A673 (cell line): ENCODE measurements at regions not wholly inside any gene's neighbourhood (a gene's known extent, or its start where the extent isn't known, plus 50 kb on each side); places are given as distances from the start of the nearest gene placed in this dataset.

Experiments
- BruUV-seq: library from RNA; stranded (reverse); fragments of 400-500 nt; replicated peaks from 2 replicates; lab custom pipeline; 2021; lab: Mats Ljungman, UMichigan
- CTCF ChIA-PET: fragments of 300-600 bp; sonication (Branson Sonifier 250); formaldehyde crosslinking; loops from one replicate; lab custom pipeline; 2022; ENCODE audit warnings: antibody characterized with exemption; lab: Charles Lee
- POLR2A ChIA-PET: fragments of 300-600 bp; sonication (Branson Sonifier 250); formaldehyde crosslinking; loops from one replicate; lab custom pipeline; 2022; ENCODE audit warnings: antibody characterized with exemption; ENCODE audit not compliant: low non-redundant PET; lab: Charles Lee
- DNase-seq: peaks from one replicate; pipeline ENCODE4 v3.0.0-alpha.2; 2015; ENCODE audit warnings: low spot score
- H3K27ac ChIP-seq: fragments of 200-600 bp; sonication (generic); 2 replicates; pipeline ENCODE4 v1.5.1; 2016; ENCODE audit warnings: mixed run types, low read depth, mild to moderate bottlenecking, mixed read lengths, antibody characterized with exemption, low read length; ENCODE audit not compliant: poor library complexity, severe bottlenecking
- H3K27me3 ChIP-seq: fragments of 200-600 bp; sonication (generic); replicated peaks from 2 replicates; pipeline ENCODE4 v1.6.1; 2017; ENCODE audit warnings: mixed run types, low read depth, mild to moderate bottlenecking, mixed read lengths, antibody characterized with exemption, low read length; ENCODE audit not compliant: insufficient read depth, poor library complexity
- H3K36me3 ChIP-seq: fragments of 200-600 bp; sonication (generic); 2 replicates; pipeline ENCODE4 v1.6.1; 2016; ENCODE audit warnings: mixed run types, mild to moderate bottlenecking, mixed read lengths, antibody characterized with exemption, low read length; ENCODE audit not compliant: insufficient read depth, poor library complexity, severe bottlenecking
- H3K4me1 ChIP-seq: fragments of 200-600 bp; sonication (generic); 2 replicates; pipeline ENCODE4 v1.6.1; 2017; ENCODE audit warnings: mixed run types, mild to moderate bottlenecking, mixed read lengths, antibody characterized with exemption, low read length; ENCODE audit not compliant: insufficient read depth, poor library complexity, severe bottlenecking
- H3K4me3 ChIP-seq: fragments of 200-600 bp; sonication (generic); 2 replicates; pipeline ENCODE4 v1.5.1; 2016; ENCODE audit warnings: low read depth, mixed run types, mild to moderate bottlenecking, mixed read lengths, low read length; ENCODE audit not compliant: poor library complexity, severe bottlenecking
- H3K9me3 ChIP-seq: fragments of 200-600 bp; sonication (generic); 2 replicates; pipeline ENCODE4 v1.6.1; 2016; ENCODE audit warnings: mixed run types, low read depth, mild to moderate bottlenecking, mixed read lengths, antibody characterized with exemption, low read length; ENCODE audit not compliant: poor library complexity, severe bottlenecking
- EZH2 ChIP-seq: fragments of 200-600 bp; sonication (generic); IDR thresholded peaks from 2 replicates; pipeline ENCODE4 v1.6.1; 2017; ENCODE audit warnings: borderline replicate concordance, low read depth, mild to moderate bottlenecking, mixed read lengths, antibody characterized with exemption, low read length; ENCODE audit not compliant: poor library complexity, severe bottlenecking
- intact Hi-C: fragments of 100-400 bp; cut with micrococcal nuclease; formaldehyde crosslinking; loops from one replicate; pipeline ENCODE4 v1.10.0; 2022; ENCODE audit not compliant: unreplicated experiment
- TF ChIP-seq, protein P1 (sequence below): fragments of 300-800, 200-600 bp; sonication (generic); conservative IDR thresholded peaks from 2 replicates; pipeline ENCODE4 v1.5.1; 2017; ENCODE audit warnings: low read depth, mild to moderate bottlenecking, antibody characterized with exemption, low read length, moderate library complexity, mixed read lengths

DNA sequence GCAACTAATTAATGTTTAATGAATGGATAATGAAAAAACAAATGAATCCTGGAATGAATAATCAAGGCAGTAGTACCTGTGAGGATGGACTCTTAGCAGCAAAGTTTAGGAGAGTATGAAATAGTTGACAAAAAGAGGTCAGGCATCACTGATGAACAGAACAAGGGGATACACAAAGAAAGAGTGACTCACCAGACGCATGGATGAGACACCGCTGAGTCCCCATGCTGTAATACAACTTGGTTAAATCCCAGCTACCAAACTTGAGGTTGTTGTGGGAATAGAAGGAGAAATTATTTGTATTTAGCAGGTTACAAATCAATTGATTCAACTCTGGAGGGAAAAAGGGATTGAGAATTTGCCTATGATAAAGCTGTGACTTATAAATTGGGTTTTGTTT is 976.9 kb upstream of the TENM4 start:
- Histone ChIP-seq H3K27ac (no peak overlapping the region), H3K27me3 (no peaks in the 10 kb centered on the region), H3K4me1 (no peaks in the 10 kb centered on the region), H3K36me3 (no peaks in the 10 kb centered on the region), H3K9me3 (no peaks in the 10 kb centered on the region), H3K4me3 (no peak overlapping the region)
- ChIA-PET CTCF (no interaction called here), POLR2A (no interaction called here)
- DNase-seq: no peak
- intact Hi-C loops: no loop called here
- TF ChIP-seq EZH2: no peak
- TF ChIP-seq, protein P1, sequence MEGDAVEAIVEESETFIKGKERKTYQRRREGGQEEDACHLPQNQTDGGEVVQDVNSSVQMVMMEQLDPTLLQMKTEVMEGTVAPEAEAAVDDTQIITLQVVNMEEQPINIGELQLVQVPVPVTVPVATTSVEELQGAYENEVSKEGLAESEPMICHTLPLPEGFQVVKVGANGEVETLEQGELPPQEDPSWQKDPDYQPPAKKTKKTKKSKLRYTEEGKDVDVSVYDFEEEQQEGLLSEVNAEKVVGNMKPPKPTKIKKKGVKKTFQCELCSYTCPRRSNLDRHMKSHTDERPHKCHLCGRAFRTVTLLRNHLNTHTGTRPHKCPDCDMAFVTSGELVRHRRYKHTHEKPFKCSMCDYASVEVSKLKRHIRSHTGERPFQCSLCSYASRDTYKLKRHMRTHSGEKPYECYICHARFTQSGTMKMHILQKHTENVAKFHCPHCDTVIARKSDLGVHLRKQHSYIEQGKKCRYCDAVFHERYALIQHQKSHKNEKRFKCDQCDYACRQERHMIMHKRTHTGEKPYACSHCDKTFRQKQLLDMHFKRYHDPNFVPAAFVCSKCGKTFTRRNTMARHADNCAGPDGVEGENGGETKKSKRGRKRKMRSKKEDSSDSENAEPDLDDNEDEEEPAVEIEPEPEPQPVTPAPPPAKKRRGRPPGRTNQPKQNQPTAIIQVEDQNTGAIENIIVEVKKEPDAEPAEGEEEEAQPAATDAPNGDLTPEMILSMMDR: no peak
- no TSS peak for BruUV-seq

DNA sequence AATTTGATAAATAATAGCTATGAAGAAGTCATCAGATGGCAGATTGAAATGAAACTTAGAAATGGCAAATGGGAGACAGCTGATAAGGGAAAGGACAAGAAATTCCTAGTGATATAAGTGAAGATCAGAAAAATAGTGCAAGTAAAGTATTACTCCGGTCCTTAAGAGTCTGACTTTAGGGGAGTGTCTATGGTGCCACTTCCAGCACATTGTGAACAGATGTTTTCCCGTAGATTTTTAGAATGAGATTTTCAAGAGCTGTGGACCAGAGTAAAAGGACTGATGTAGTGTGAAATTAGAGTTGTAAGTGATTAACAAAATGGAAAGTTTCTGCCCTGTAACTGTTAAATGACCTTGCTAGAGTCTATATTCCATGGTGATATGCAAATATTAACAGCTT is 974.8 kb upstream of the TENM4 start:
- BruUV-seq: no TSS peak
- ChIA-PET POLR2A (no interaction called here), CTCF (no interaction called here)
- no peak for DNase-seq
- no peaks in the 10 kb centered on the region for H3K4me1 ChIP-seq
- TF ChIP-seq EZH2: no peak
- TF ChIP-seq, protein P1: no peak
- no peaks in the 10 kb centered on the region for H3K9me3 ChIP-seq
- intact Hi-C loops: no loop called here
- H3K27me3 ChIP-seq: no peaks in the 10 kb centered on the region
- no peaks in the 10 kb centered on the region for H3K36me3 ChIP-seq
- H3K4me3 ChIP-seq: no peak overlapping the region
- no peak overlapping the region for H3K27ac ChIP-seq

DNA sequence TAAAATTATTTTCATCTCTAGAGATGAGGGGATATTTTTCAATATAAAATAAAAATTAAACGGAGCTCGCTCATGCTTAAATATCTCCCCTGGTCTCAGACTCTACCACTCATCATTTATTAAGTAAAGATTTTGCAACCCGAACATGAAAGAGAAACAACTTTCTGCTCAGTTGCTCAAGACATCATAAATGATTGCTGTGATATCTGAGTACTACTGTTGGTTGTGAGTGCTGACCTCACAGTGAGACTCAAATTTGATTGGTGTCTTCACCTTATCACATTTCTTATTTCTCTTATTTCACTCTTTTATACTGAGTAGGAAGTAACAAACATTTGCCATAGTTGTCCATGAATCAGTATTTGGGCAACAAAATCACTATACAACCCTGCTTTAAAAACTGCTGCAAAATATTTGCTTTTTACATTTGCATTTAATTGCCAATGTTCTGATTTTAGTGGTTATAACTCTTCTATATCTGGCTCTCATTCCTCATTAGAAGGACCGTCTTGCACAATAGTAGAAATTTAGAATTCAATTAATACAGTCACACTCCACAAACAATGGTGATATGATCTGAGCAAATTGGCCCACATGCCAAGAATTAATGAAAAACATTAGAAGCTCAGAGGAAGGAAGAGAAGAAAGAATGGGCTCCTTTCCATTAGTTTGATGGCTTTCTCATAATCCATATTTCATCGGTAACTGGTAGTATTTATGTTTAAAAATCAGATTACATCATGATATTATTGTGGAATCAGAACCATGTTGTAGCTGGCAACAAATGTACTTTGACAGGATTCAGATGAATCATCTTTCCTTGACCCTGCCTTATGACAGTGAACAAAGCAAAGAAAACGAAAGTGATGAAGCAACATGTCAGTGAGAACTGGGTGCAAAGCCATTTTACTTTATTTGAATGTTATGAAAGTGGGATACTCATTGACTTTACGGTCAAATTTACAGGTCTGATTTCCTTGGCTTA is 973.6 kb upstream of the TENM4 start:
- no peak for TF ChIP-seq EZH2
- TF ChIP-seq, protein P1: no peak
- CTCF ChIA-PET: no interaction called here

More for the DNA sequence above, 973.6 kb upstream of the TENM4 start:
- POLR2A ChIA-PET: no interaction called here
- H3K27me3 ChIP-seq: no peaks in the 10 kb centered on the region
- H3K27ac ChIP-seq: no peak overlapping the region
- H3K9me3 ChIP-seq: no peaks in the 10 kb centered on the region
- DNase-seq: peak; percentile 11
- BruUV-seq: no TSS peak
- intact Hi-C loops: no loop called here
- H3K4me3 ChIP-seq: no peak overlapping the region
- no peaks in the 10 kb centered on the region for H3K4me1 ChIP-seq
- H3K36me3 ChIP-seq: no peaks in the 10 kb centered on the region
